Activated CD4-positive, alpha-beta T cell treated with anti-CD3 and anti-CD28 coated beads, Interleukin-2, amount 50 U/mL, for 1 hour (primary cell): ENCODE measurements at regions not wholly inside any gene's neighbourhood (a gene's known extent, or its start where the extent isn't known, plus 50 kb on each side); places are given as distances from the start of the nearest gene placed in this dataset.
"Not testable (repeated sequence)": the region's sequence is repeated elsewhere in the genome, so short reads cannot be mapped to it uniquely, and the experiment has no call there.

Experiments used
- DNase-seq: peaks from one replicate; pipeline ENCODE4 v3.0.0-alpha.2; 2020

DNA sequence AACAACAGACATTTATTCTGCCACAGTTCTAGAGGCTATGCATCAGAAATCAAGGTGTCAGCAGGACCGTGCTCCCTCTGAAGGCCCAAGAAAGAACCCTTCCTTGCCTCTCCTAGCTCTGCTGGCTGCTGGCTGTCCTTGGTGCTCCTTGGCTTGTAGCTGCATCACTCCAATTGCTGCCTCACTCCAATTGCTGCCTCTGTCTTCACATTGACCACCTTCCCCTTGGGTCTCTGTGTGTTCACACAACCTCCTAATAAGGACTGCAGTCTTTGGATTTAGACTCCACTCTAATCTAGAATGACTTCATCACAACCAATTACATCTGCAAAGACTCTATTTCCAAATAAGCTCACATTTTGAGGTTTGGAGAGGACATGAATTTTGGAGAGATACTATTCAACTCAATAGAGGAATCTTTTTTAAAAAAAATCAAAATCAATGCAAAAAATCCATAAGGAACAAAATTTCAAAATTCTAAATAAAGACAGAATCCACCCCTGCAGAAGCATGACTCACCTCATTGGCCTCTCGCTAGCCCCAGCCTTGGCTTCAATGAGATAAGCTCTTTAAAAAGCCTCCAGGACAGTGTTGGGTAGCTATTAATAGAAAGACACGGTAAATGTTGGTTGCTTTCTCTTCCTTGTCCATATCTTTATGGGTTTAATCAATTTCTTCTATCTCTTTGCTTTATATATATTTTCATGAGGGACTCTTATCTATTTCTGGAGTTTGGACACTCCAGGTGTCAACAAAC lies 267.6 kb upstream of the MGAT5 start:
- DNase-seq, result no peak

DNA sequence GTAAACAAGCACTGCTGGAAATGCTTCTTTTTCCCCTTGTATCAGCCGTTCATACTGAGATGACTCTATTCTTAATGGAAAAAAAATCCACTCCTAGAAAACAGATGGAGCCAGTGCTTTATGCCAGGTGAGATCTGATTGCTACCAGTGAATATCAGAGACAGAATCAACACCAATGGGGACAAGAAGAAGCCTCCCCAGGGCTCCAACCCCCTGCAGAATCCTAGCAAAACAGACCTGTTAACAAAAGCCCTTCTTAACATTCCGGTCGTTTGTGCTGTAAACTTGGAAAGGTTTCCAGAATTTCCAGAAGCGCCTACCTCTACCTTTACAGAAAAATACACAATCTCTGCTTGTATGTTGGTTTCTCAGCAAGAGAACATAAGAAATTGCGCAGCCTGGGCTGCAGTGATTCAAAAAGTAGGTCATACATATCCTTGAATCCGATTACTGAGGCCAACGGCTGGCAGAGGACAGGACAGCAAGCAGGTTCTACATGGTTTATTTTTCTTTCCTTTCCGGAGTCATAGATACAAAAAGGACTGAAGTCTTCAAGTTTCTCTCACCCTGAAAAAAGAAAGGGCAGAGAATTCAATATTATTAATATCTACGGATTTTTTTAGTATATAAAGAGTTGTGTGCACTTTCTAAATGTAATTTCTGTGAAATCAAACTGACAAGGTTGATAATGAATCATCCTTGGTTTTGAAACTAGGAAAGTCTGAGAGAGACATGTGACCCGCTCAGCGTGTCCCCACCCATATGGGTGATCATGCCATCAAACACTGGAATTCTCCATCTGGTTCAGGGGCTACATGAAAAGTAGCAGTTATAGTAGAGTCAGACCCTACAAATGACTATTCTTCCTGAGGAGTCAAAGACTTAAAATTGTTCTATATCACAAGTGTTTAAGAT lies 266.7 kb upstream of the MGAT5 start:
- DNase-seq, result no peak

DNA sequence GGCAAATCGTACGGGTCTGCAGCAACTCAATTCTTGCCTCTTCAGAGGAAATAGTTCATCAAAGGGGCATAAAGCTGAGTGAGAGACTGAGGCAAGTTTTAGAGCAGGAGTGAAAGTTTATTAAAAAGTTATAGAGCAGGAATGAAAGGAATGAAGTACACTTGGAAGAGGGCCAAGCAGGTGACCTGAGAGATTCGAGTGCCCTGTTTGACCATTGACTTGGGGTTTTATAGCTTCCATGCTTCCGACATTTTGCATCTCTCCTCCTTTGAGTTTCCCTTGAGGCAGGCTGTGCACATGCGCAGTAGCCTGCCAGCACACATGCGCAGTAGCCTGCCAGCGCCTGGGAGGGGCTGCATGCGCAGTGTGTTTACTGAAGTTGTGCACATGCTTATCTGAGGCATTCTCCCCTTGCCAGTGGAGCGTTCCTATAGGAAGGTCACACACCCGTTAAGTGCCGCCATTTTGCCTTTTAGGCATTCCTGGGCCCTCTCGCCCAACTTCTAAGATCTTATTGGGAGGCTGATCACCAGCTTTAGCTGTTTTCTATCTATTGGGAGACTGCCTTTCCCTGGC lies 265.5 kb upstream of the MGAT5 start:
- no peak for DNase-seq

DNA sequence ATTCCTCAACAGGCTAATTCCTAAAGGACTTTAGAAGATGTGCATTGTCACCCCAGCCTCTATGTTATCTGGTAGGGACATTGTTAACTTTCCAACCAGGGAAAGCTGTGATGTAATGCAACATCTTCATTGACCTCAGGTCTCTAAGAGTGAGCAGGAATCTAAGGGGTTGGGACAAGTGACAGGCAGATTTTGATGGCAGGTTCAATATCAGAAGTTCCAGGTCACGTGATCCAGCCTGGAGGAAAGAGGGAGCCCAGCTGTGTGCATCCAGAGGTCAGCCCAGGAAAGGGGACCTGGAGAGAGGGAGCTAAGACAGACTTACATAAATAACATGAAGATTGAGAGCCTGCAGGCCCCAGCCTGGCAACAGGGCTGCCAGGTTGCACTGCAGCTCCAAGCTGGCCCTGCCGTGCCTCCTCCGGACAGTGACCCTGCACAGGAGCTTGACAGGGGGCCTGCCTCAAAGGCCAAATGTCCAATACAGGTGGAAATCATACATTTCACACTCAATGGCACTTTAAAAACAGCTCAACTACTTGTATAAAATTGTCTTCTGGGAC lies 262.2 kb upstream of the MGAT5 start:
- no peak for DNase-seq

DNA sequence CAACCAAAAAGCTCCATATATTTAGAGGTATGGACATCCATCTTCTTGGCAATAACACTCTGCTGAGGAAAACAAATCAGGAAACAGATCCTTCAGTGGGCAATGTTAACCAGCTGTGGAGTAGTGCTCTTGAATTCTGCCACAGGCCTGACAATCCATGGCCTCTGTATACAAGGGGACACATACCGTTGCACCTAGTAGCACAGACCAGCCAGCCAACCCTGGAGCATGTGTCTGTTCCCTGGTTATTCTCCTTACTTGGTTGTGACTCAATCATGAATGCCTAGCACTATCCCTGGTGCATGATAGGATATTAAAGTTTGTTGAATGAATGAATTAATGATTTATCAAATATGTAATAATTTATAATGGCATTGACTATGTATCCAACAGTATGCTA lies 261.4 kb upstream of the MGAT5 start:
- no peak for DNase-seq

DNA sequence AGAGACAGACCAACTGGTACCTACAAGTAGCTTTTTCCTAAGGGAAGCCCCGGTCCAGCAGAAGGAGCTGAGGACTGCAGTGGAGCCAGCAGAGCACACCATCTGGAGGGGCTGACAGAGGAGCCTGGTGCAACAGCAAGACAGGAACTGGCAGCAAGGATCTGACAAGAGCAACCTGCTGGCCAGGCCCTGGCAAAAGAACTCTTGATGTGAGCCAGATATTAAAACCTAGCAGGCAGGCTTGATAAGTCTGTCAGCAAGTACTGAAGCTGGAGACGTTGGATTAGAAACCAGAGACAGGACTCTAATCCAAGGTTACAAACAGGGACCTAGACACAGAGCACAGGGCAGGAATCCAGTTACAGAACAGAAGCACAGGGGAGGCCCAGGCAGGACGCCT lies 260.7 kb upstream of the MGAT5 start:
- DNase-seq, result no peak

DNA sequence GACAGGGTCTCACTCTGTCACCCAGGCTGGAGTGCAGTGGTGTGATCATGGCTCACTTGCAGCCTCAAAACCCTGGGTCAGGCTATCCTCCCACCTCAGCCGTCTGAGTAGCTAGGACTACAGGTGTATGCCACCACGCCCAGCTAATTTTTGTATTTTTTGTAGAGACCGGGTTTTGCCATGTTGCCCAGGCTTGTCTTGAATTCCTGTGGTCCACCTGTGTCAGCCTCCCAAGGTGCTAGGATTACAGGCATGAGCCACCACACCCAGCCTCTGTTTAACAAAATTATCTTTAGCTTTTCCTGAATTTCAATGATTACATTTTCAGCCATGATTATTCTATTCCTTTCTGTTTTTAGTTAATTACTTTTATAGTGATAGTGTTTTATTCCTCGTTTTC lies 255.1 kb upstream of the MGAT5 start:
- DNase-seq, result not testable (repeated sequence)

DNA sequence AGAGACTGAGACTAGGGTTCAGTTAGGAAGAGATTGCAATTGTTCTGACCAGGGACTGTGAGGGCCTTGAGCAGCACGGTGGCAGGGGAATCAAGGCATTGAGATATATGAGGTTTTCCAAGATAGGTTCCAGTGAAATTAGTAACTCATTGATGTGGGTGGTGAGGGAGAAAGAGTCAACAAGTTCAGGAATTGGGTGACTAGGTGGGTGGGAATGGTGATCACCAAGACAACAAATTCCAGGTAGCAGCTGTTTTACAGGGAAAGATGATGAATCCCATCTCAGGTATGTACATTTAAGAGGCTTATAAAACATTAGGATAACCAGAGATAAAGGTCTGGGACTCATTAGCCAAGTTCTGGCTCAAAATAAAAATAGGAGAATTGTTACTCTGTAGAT lies 251.5 kb upstream of the MGAT5 start:
- DNase-seq, result no peak

DNA sequence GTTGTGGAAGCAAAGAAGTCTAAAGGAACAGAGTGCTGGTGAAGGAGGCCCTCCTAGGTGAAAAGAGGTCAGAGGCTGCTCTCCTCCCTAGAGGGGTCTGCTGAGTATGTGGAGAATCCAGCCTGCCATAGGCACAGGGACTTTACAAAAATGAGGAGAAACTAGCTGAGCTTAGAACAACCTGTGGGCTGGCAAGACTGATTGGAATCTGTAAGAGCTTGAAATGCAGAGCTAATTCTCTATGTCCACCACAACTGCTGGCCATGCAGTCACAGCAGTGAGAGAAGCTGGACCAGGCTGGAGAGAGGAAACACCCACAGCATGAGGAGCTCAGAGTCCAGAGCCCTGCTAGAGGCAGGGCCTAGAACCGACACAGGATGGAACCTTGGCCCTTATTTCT lies 251.0 kb upstream of the MGAT5 start:
- DNase-seq, result no peak

DNA sequence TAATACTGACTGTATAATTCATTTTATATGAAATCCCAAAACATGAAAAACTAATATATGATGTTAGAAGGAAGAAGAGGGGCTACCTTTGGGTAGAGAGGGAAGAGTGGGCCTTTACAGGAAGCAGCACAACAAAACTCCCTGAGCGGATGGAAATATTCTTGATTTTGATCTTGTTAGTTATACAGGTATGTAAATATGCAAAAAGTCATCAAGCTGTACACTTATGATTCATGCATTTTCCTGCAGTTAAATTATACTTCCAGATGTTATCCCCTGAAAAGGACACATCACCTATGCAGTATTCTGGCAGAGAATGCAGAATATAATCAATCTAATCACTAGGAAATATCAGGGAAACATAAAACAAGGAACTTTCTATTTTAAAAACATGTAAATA lies 249.4 kb upstream of the MGAT5 start:
- no peak for DNase-seq

DNA sequence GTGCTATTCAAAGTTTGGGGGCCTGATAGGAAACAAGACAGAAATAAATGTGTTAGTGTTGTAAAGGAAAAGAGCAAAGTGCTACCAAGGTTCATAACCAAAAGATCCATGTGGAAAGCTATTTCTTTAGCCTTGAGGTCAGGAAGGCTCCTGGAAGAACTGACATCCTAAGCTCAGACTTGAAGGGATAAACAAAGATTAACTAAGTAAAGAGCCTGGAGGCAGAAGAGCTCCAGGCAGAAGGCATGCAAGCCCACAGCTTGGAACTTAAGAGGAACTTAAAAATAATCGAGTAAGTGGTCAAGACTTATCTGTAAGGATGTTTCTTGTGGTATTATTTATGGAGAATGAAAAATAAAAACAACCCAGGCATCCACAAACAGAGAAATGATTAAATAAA lies 245.0 kb upstream of the MGAT5 start:
- no peak for DNase-seq

DNA sequence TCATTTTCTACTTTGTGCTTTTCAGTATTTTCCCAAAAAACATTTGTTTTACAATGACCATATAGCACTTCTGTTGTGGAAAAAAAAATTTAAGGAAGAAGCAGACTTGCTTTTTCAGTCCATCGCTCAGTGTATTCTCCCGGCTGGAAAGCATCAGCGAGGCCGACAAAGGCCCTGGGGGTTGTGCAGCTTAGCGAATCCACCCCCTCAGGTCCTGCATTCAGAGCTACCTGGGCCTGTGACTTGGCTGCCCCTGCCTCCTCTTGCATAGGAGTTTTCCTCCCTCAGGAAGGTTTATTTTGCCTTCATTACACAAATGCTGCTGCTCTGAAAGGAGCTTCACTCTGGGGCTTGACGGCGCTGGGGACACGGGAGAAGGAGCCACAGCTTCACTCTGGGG lies 244.4 kb upstream of the MGAT5 start:
- no peak for DNase-seq

DNA sequence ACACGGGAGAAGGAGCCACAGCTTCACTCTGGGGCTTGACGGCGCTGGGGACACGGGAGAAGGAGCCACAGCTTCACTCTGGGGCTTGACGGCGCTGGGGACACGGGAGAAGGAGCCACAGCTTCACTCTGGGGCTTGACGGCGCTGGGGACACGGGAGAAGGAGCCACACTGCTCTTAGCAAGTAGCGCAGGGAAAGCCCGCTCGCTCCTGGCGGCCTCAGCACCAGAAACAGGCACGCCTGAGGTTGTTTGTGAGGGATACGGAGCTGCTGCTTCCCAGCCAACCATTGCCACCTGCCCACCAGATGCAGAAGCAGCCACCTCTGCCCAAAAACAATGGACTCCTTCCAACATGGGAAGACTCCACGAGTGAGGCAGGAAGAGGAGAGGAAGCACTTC lies 244.0 kb upstream of the MGAT5 start:
- not testable (repeated sequence) for DNase-seq

DNA sequence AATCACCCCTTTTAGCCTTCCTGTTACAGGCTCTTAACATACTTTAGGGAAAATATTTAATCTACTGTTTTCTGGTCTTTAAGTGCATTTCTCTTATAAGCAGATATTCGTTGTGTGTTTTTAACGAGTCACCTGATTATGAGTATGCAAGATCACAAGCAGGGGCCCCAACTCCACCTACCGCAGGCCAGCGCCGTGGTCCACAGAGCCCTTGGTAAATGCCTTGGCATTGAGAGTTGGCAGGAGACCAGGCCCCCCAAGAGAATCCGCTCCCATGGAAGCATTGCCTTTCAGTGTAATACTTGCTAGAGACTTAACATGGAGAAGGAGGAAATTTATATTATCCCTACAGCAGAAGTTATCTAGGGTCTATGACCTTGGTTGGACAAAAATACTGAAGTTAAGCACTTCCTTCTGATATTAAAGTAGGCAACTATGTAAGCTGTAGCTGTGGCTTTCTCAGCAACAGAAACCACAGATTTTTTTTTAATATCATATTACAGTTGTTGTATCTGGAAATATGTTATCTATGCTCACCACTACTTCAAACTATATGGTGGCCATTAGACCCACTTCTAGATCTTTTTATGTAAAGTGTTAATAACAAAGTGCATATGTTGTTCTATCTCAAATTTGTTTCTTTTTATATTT lies 241.8 kb upstream of the MGAT5 start:
- no peak for DNase-seq

DNA sequence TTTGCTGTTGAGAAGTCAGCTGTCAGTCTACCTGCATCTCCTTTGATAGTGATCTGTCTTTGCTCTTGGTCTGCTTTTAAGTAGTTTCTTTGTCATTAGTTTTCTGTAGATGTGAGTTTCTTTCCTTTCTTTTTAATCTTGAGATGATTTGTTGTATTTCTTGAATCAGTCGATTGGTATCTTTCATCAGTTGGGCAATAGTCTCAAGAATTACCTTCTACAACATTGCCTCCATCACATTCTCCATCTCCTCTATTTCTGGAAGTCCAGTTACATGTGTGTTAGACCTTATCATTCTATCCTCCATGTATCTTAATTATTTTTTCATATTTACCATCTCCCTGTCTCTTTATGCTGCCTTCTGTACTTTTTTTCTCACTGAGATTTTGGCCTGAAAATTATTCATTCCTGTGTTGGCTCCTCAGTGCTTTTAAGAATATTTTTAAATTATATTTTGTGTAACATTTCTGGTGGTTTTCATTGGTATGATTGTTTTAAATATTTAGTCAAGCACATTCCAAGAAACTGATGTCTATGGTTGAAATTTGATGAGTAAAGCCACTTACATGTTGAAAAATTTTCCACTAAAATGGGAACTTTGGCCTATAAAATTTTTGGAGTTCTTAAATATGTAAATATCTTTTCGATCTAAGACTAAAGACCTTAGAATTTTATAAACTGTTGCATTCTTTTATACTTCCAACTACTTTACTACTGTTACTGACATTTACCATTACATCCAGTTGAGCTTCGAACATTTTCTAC lies 239.5 kb upstream of the MGAT5 start:
- no peak for DNase-seq

DNA sequence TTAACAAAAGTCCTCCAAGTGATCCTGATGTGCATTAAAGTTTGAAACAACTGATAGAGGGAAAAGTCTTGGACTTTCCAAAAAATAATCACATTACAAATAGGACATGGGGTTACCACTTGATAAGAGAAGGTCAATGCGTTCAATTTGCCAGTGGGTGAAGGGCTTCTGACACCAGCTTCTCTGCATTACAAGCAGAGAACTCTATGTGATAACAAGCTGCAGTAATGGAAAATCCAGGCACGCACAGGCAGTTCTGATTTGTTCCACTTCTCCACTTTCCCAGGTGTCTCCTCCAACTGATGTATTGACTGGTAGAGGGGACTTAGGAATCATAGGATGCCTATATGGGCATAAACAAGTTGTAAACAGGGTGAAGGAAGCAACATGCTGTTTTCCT lies 234.0 kb upstream of the MGAT5 start:
- DNase-seq, result no peak

DNA sequence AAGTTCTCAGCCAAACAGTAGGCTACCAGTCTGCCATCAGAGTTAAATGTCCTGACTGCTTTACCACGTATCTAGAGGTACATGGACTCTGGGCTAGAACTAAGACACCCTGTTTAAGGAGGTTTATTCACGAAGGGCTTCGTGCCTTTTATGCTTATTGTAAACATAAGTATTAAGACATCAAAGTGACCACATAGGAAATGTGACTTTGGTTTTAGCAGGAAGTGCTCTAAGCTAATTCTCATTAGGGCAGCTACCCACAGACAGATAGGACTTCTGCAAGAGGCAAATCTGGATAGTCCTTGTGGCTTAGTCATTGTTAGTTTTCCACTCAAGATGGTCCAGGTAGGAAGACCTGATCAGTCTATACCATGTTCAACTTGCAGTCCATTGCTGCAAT lies 233.3 kb upstream of the MGAT5 start:
- no peak for DNase-seq

DNA sequence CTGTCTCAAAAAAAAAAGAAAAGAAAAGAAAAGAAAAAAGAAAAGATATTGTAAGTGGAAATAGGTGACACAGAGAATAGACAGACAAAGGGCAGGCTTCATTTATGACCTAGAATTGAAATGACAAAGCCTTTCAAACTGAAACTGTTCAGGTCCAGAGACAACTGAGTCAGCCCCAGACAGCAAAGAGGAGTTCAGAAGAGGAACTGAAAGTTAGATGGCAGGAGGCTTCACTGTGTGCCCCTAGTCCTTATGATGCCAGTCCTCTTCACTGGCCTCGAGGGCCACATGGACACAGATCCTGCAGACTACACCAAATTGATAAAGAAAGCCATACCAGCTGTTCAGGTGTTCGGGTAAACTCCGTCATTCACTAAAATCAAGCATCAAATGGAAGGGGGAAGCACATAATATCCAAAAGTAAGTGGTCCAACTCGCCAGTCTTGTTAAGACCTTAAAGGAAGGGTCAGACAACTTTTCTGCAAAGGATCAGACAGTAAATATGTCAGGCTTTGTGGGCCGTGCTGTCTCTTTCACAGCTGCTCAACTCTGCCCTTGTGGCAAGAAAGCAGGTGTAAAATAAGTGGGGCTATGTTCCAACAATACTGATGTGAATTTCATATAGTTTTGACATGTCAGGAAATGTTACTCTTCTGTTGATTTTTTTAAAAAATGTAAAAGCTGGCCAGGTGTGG lies 231.9 kb upstream of the MGAT5 start:
- DNase-seq, result no peak

DNA sequence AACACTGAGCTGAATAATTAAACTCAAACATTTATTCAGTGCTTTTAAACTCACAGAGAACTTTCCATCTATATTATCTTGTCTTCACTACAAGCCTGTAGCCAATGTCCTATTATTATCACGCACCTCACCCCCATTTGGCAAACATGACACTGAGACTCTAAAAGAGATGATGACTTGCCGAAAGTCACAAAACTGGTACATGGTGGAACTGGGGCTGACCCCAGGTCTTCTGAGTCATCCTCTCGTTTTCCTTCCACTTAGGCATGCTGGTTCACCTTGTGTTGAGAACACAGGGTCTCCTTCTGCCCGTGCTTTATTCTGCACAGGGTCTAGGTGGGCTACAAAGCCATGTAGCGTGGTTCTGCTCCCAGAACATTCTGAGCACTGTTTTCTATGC lies 230.0 kb upstream of the MGAT5 start:
- DNase-seq, result no peak

DNA sequence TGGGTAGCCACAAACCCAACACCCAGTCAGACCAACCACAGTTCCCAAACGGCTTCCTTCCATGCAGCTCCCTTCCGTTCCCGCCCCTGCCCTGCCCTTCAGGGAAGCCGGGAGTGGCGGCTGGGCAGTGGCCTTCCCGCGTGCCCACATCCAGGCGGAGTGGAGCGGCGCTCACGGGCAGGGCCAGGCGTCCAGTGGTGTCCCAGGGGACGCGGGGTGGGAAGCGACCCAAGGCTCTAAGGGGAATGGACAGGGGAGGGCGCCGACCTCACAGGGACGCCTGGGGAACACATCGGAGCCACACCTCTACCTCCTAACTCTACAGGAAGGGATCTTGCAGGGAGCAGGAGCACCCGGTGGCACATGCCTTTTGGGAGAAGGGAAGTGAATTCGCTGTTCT lies 225.9 kb upstream of the MGAT5 start:
- DNase-seq, result no peak

DNA sequence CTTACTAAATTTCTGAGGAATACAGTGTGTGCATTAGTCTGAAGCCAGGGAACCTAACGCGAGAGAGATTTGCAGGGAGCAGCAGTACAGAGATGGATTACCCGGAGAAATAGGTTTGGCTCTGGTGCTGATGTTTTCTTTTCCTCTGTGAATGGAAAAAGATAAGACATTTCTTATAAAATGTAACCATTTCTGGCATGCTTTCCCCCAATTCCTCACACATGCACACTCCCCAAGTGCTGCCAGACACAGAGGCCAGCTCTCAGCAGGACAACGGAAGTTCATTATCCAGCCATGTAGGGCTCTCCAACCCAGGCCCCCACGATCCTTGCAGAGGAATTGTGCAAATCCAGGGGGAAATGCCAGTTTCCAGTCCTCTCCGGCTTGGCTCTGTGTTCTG lies 224.5 kb upstream of the MGAT5 start:
- no peak for DNase-seq

DNA sequence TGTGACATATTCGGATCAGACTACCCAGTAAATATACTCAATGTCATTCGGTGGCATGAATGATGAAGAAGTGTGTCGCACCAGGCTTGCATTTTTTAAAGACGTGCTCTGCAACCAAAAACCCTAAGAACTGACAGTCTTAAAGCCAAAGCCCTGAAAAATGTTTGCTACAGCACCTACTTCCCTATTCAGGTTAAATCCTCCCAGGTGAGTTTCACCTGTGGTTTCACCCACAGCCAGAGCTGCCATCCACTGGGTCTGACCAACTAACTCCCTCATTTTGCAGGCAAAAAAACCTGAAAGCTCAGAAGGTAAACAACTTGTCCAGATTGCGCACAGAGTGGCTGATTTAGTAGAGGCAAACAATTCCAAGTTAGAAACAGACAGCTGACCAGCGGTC lies 222.3 kb upstream of the MGAT5 start:
- DNase-seq, result no peak
